ENCODE measurements at regions not wholly inside any gene's neighbourhood (a gene's known extent, or its start where the extent isn't known, plus 50 kb on each side); places are given as distances from the start of the nearest gene placed in this dataset.

GRCh38 chrX:69083361-69083760, 81.9 kb downstream of the PJA1 start:
- no peak overlapping the region for H3K27ac ChIP-seq (replicated peaks; ENCODE audit: low read length)
- no CpG with 5 or more reads among the region's 3 CpGs for WGBS, 2 donors (ENCODE audit: extremely low coverage in 2 of 2, insufficient read length in 2 of 2, insufficient replicate concordance in 1 of 2)
- H2AFZ ChIP-seq (ENCODE audit: low read length) = peak overlapping the region; percentile 8
- no peak overlapping the region for H2BK5ac ChIP-seq (ENCODE audit: low read length)
- no peak overlapping the region for H3K18ac ChIP-seq (ENCODE audit: low read length)
- H3K9ac ChIP-seq (ENCODE audit: low read depth, low read length, poor library complexity) = no peak overlapping the region
- no peak overlapping the region for H3K4me2 ChIP-seq (ENCODE audit: insufficient read depth, low read length, poor library complexity, severe bottlenecking)
- no peak overlapping the region for H2BK15ac ChIP-seq (ENCODE audit: low read length)
- H3K36me3 ChIP-seq (replicated peaks in 1 of 2; ENCODE audit: control insufficient read depth in 2 of 2, insufficient read depth in 2 of 2, low read length in 2 of 2) = no peaks in the 10 kb centered on the region
- no peak overlapping the region for H2AK5ac ChIP-seq (ENCODE audit: low read depth, low read length)
- no peaks in the 10 kb centered on the region for H3K79me1 ChIP-seq (ENCODE audit: low read depth, low read length)
- H3K23ac ChIP-seq (ENCODE audit: low read depth, low read length, poor library complexity) = no peak overlapping the region
- no peak overlapping the region for H2BK120ac ChIP-seq (ENCODE audit: low read depth, low read length)
- no peaks in the 10 kb centered on the region for H3K9me3 ChIP-seq (replicated peaks in 1 of 2; ENCODE audit: control insufficient read depth in 2 of 2, insufficient read depth in 1 of 2, low read depth in 1 of 2, low read length in 2 of 2)
- no peak for DNase-seq (ENCODE audit: low spot score)
- H4K91ac ChIP-seq (ENCODE audit: low read depth, low read length, poor library complexity) = no peak overlapping the region
- H3K4me1 ChIP-seq (ENCODE audit: control insufficient read depth in 2 of 2, insufficient read depth in 1 of 2, low read depth in 1 of 2, low read length in 2 of 2) = peaks cover 15 to 24% of the 10 kb centered on the region in 2 donors
- H3K4me3 ChIP-seq (ENCODE audit: low read length in 2 of 2) = no peak overlapping the region
- H3K14ac ChIP-seq (ENCODE audit: low read length) = no peak overlapping the region
- no peak overlapping the region for H4K8ac ChIP-seq (ENCODE audit: low read depth, low read length)
- H3K27me3 ChIP-seq (ENCODE audit: control insufficient read depth in 3 of 3, insufficient read depth in 3 of 3, low read depth in 1 of 3, low read length in 3 of 3) = peaks cover 0 to 25% (median 0%) of the 10 kb centered on the region in 3 experiments
- H3K4ac ChIP-seq (ENCODE audit: low read length) = no peak overlapping the region
- no peak overlapping the region for H2BK12ac ChIP-seq (ENCODE audit: low read length)

DNA sequence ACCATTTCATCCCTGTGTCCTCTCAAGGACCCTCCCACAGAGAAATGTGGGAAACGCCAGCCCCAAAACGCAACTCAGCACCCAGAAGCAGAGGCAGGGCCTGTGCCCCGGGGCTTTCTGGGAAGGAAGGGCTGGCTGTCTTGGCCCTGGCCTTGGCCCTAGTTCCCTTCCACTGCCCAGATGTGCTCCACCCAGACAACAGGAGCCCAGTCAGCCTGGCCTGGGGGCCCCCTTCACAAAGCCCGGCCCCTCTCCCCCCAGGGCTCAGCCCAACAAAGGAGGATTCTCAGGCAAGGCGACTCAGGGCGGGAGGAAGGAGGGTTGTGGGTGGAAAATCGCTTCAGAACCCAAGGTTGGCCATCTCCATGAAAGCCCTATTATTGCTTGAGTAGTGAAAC, 82.5 kb downstream of the PJA1 start:
- Histone ChIP-seq H3K4me1 (ENCODE audit: control insufficient read depth in 2 of 2, insufficient read depth in 1 of 2, low read depth in 1 of 2, low read length in 2 of 2) (peaks cover 10 to 22% of the 10 kb centered on the region in 2 donors), H2BK12ac (ENCODE audit: low read length) (no peak overlapping the region), H3K36me3 (replicated peaks in 1 of 2; ENCODE audit: control insufficient read depth in 2 of 2, insufficient read depth in 2 of 2, low read length in 2 of 2) (no peaks in the 10 kb centered on the region), H2BK120ac (ENCODE audit: low read depth, low read length) (no peak overlapping the region), H3K23ac (ENCODE audit: low read depth, low read length, poor library complexity) (no peak overlapping the region), H4K91ac (ENCODE audit: low read depth, low read length, poor library complexity) (no peak overlapping the region), H3K4me2 (ENCODE audit: insufficient read depth, low read length, poor library complexity, severe bottlenecking) (no peak overlapping the region), H2BK5ac (ENCODE audit: low read length) (no peak overlapping the region), H3K18ac (ENCODE audit: low read length) (no peak overlapping the region), H3K9ac (ENCODE audit: low read depth, low read length, poor library complexity) (no peak overlapping the region), H3K79me1 (ENCODE audit: low read depth, low read length) (no peaks in the 10 kb centered on the region), H2AFZ (ENCODE audit: low read length) (no peak overlapping the region), H3K27me3 (ENCODE audit: control insufficient read depth in 3 of 3, insufficient read depth in 3 of 3, low read depth in 1 of 3, low read length in 3 of 3) (peaks cover 0 to 25% (median 0%) of the 10 kb centered on the region in 3 experiments), H2AK5ac (ENCODE audit: low read depth, low read length) (peak overlapping the region; percentile 37), H2BK15ac (ENCODE audit: low read length) (no peak overlapping the region), H3K4me3 (ENCODE audit: low read length in 2 of 2) (no peak overlapping the region), H3K4ac (ENCODE audit: low read length) (no peak overlapping the region), H4K8ac (ENCODE audit: low read depth, low read length) (no peak overlapping the region), H3K27ac (replicated peaks; ENCODE audit: low read length) (no peak overlapping the region), H3K14ac (ENCODE audit: low read length) (no peak overlapping the region), H3K9me3 (replicated peaks in 1 of 2; ENCODE audit: control insufficient read depth in 2 of 2, insufficient read depth in 1 of 2, low read depth in 1 of 2, low read length in 2 of 2) (no peaks in the 10 kb centered on the region)
- no CpG with 5 or more reads among the region's 7 CpGs for WGBS, 2 donors (ENCODE audit: extremely low coverage in 2 of 2, insufficient read length in 2 of 2, insufficient replicate concordance in 1 of 2)
- no peak for DNase-seq (ENCODE audit: low spot score)

- Histone ChIP-seq H3K18ac (ENCODE audit: low read length) (peak overlapping the region; percentile 57), H3K4me2 (ENCODE audit: insufficient read depth, low read length, poor library complexity, severe bottlenecking) (no peak overlapping the region), H3K4ac (ENCODE audit: low read length) (no peak overlapping the region), H3K9ac (ENCODE audit: low read depth, low read length, poor library complexity) (no peak overlapping the region), H2BK5ac (ENCODE audit: low read length) (no peak overlapping the region), H2BK15ac (ENCODE audit: low read length) (no peak overlapping the region), H2BK12ac (ENCODE audit: low read length) (no peak overlapping the region), H3K9me3 (replicated peaks in 1 of 2; ENCODE audit: control insufficient read depth in 2 of 2, insufficient read depth in 1 of 2, low read depth in 1 of 2, low read length in 2 of 2) (no peaks in the 10 kb centered on the region), H3K4me3 (ENCODE audit: low read length in 2 of 2) (no peak overlapping the region), H4K8ac (ENCODE audit: low read depth, low read length) (no peak overlapping the region), H3K36me3 (replicated peaks in 1 of 2; ENCODE audit: control insufficient read depth in 2 of 2, insufficient read depth in 2 of 2, low read length in 2 of 2) (no peaks in the 10 kb centered on the region), H3K4me1 (ENCODE audit: control insufficient read depth in 2 of 2, insufficient read depth in 1 of 2, low read depth in 1 of 2, low read length in 2 of 2) (peaks cover 10 to 21% of the 10 kb centered on the region in 2 donors), H3K14ac (ENCODE audit: low read length) (no peak overlapping the region), H3K23ac (ENCODE audit: low read depth, low read length, poor library complexity) (no peak overlapping the region), H2AFZ (ENCODE audit: low read length) (no peak overlapping the region), H3K27me3 (ENCODE audit: control insufficient read depth in 3 of 3, insufficient read depth in 3 of 3, low read depth in 1 of 3, low read length in 3 of 3) (peaks cover 0 to 25% (median 0%) of the 10 kb centered on the region in 3 experiments), H2BK120ac (ENCODE audit: low read depth, low read length) (no peak overlapping the region), H3K27ac (replicated peaks; ENCODE audit: low read length) (no peak overlapping the region), H4K91ac (ENCODE audit: low read depth, low read length, poor library complexity) (no peak overlapping the region), H2AK5ac (ENCODE audit: low read depth, low read length) (peak overlapping the region; percentile 37), H3K79me1 (ENCODE audit: low read depth, low read length) (no peaks in the 10 kb centered on the region)
- no peak for DNase-seq (ENCODE audit: low spot score)
- WGBS, 2 donors (ENCODE audit: extremely low coverage in 2 of 2, insufficient read length in 2 of 2, insufficient replicate concordance in 1 of 2) = no CpG with 5 or more reads among the region's 10 CpGs
These were observed 83.0 kb downstream of the PJA1 start for GRCh38 chrX:69082055-69082752.

- no peak for DNase-seq (ENCODE audit: low spot score)
- Histone ChIP-seq H3K4me3 (ENCODE audit: low read length in 2 of 2) (no peak overlapping the region), H2BK120ac (ENCODE audit: low read depth, low read length) (no peak overlapping the region), H3K9ac (ENCODE audit: low read depth, low read length, poor library complexity) (no peak overlapping the region), H3K18ac (ENCODE audit: low read length) (no peak overlapping the region), H3K79me1 (ENCODE audit: low read depth, low read length) (no peaks in the 10 kb centered on the region), H3K9me3 (replicated peaks in 1 of 2; ENCODE audit: control insufficient read depth in 2 of 2, insufficient read depth in 1 of 2, low read depth in 1 of 2, low read length in 2 of 2) (no peaks in the 10 kb centered on the region), H4K8ac (ENCODE audit: low read depth, low read length) (no peak overlapping the region), H4K91ac (ENCODE audit: low read depth, low read length, poor library complexity) (no peak overlapping the region), H2BK5ac (ENCODE audit: low read length) (no peak overlapping the region), H3K23ac (ENCODE audit: low read depth, low read length, poor library complexity) (no peak overlapping the region), H2BK15ac (ENCODE audit: low read length) (no peak overlapping the region), H2AK5ac (ENCODE audit: low read depth, low read length) (no peak overlapping the region), H3K14ac (ENCODE audit: low read length) (no peak overlapping the region), H3K4me2 (ENCODE audit: insufficient read depth, low read length, poor library complexity, severe bottlenecking) (no peak overlapping the region), H2BK12ac (ENCODE audit: low read length) (no peak overlapping the region), H3K27ac (replicated peaks; ENCODE audit: low read length) (no peak overlapping the region), H3K4ac (ENCODE audit: low read length) (no peak overlapping the region), H3K4me1 (ENCODE audit: control insufficient read depth in 2 of 2, insufficient read depth in 1 of 2, low read depth in 1 of 2, low read length in 2 of 2) (peaks cover 10 to 21% of the 10 kb centered on the region in 2 donors), H3K27me3 (ENCODE audit: control insufficient read depth in 3 of 3, insufficient read depth in 3 of 3, low read depth in 1 of 3, low read length in 3 of 3) (peaks cover 0 to 22% (median 0%) of the 10 kb centered on the region in 3 experiments), H2AFZ (ENCODE audit: low read length) (no peak overlapping the region), H3K36me3 (replicated peaks in 1 of 2; ENCODE audit: control insufficient read depth in 2 of 2, insufficient read depth in 2 of 2, low read length in 2 of 2) (no peaks in the 10 kb centered on the region)
- WGBS, 2 donors (ENCODE audit: extremely low coverage in 2 of 2, insufficient read length in 2 of 2, insufficient replicate concordance in 1 of 2) = no CpG with 5 or more reads among the region's 15 CpGs
These were observed 84.3 kb downstream of the PJA1 start for GRCh38 chrX:69080855-69081465.

Data from neuronal stem cell (in vitro differentiated cells).